ENCODE measurements at regions not wholly inside any gene's neighbourhood (a gene's known extent, or its start where the extent isn't known, plus 50 kb on each side); places are given as distances from the start of the nearest gene placed in this dataset.

- TF ChIP-seq CTCF (IDR thresholded peaks at IDR 0.05) (no peak), EZH2 (IDR thresholded peaks at IDR 0.05) (no peak), EZH2phosphoT487 (IDR thresholded peaks at IDR 0.05) (no peak)
Observed at GRCh38 chr13:90979059-90979458, 368.4 kb upstream of the MIR17HG start.

Data from neural progenitor cell (in vitro differentiated cells).